Fibroblast of peridontal ligament (primary cell): ENCODE measurements at regions not wholly inside any gene's neighbourhood (a gene's known extent, or its start where the extent isn't known, plus 50 kb on each side); places are given as distances from the start of the nearest gene placed in this dataset.

Source experiments
- DNase-seq: peaks from one replicate; pipeline ENCODE4 v3.0.0-alpha.2; 2010; ENCODE audit errors: extremely low read depth

- no peak for DNase-seq
Observed at GRCh38 chr20:55264703-55265239, 740.5 kb downstream of the CBLN4 start.

GRCh38 chr20:55258559-55258958 is 746.8 kb downstream of the CBLN4 start:
- no peak for DNase-seq

- DNase-seq = no peak
Observed at GRCh38 chr20:55255016-55255415, 750.3 kb downstream of the CBLN4 start.

- no peak for DNase-seq
Observed at GRCh38 chr20:55253781-55254180, 751.5 kb downstream of the CBLN4 start.

GRCh38 chr20:55252521-55252920 is 752.8 kb downstream of the CBLN4 start:
- no peak for DNase-seq

- DNase-seq = no peak
Observed at GRCh38 chr20:55251170-55251569, 754.1 kb downstream of the CBLN4 start.

GRCh38 chr20:55242853-55243252 is 762.5 kb downstream of the CBLN4 start:
- no peak for DNase-seq

- DNase-seq = no peak
Observed at GRCh38 chr20:55239269-55239668, 763.9 kb downstream of the DOK5 start.

- no peak for DNase-seq
Observed at GRCh38 chr20:55232647-55233046, 757.3 kb downstream of the DOK5 start.

GRCh38 chr20:55229451-55229850 is 754.1 kb downstream of the DOK5 start:
- DNase-seq = no peak

GRCh38 chr20:55216525-55217242 is 741.3 kb downstream of the DOK5 start:
- DNase-seq = no peak

- no peak for DNase-seq
Observed at GRCh38 chr20:55213653-55214052, 738.3 kb downstream of the DOK5 start.

- no peak for DNase-seq
Observed at GRCh38 chr20:55211481-55211880, 736.1 kb downstream of the DOK5 start.

- no peak for DNase-seq
Observed at GRCh38 chr20:55205665-55206064, 730.3 kb downstream of the DOK5 start.

- DNase-seq = no peak
Observed at GRCh38 chr20:55200317-55200716, 724.9 kb downstream of the DOK5 start.

GRCh38 chr20:55194947-55195346 is 719.6 kb downstream of the DOK5 start:
- DNase-seq = no peak

- DNase-seq = no peak
Observed at GRCh38 chr20:55186228-55186627, 710.8 kb downstream of the DOK5 start.

GRCh38 chr20:55175081-55175480 is 699.7 kb downstream of the DOK5 start:
- DNase-seq = no peak

GRCh38 chr20:55174635-55175034 is 699.2 kb downstream of the DOK5 start:
- no peak for DNase-seq

- DNase-seq = no peak
Observed at GRCh38 chr20:55174172-55174571, 698.8 kb downstream of the DOK5 start.

GRCh38 chr20:55173601-55174000 is 698.2 kb downstream of the DOK5 start:
- no peak for DNase-seq

GRCh38 chr20:55172310-55173002 is 697.1 kb downstream of the DOK5 start:
- DNase-seq = no peak

GRCh38 chr20:55166063-55166462 is 690.7 kb downstream of the DOK5 start:
- DNase-seq = no peak
